ENCODE measurements at regions not wholly inside any gene's neighbourhood (a gene's known extent, or its start where the extent isn't known, plus 50 kb on each side); places are given as distances from the start of the nearest gene placed in this dataset.

GRCh38 chr5:155088811-155089210, 75.3 kb downstream of the KIF4B start:
- no peak for DNase-seq
- H3K27me3 Mint-ChIP-seq (ENCODE audit: unreplicated experiment) = no peaks in the 10 kb centered on the region
- no peak overlapping the region for H3K27ac Mint-ChIP-seq (ENCODE audit: unreplicated experiment)
- H3K4me1 Mint-ChIP-seq (ENCODE audit: low read depth, unreplicated experiment) = no peaks in the 10 kb centered on the region
- H3K4me3 Mint-ChIP-seq (ENCODE audit: unreplicated experiment) = no peak overlapping the region
- no peaks in the 10 kb centered on the region for H3K9me3 Mint-ChIP-seq (ENCODE audit: unreplicated experiment)
- no peaks in the 10 kb centered on the region for H3K36me3 Mint-ChIP-seq (ENCODE audit: unreplicated experiment)
- TF ChIP-seq CTCF (IDR thresholded peaks at IDR 0.05; ENCODE audit: partially characterized antibody, unreplicated experiment) = no peak

- DNase-seq = no peak
- TF ChIP-seq CTCF (IDR thresholded peaks at IDR 0.05; ENCODE audit: partially characterized antibody, unreplicated experiment) = no peak
- H3K4me3 Mint-ChIP-seq (ENCODE audit: unreplicated experiment) = no peak overlapping the region
- no peaks in the 10 kb centered on the region for H3K36me3 Mint-ChIP-seq (ENCODE audit: unreplicated experiment)
- H3K9me3 Mint-ChIP-seq (ENCODE audit: unreplicated experiment) = no peaks in the 10 kb centered on the region
- no peak overlapping the region for H3K27ac Mint-ChIP-seq (ENCODE audit: unreplicated experiment)
- no peaks in the 10 kb centered on the region for H3K27me3 Mint-ChIP-seq (ENCODE audit: unreplicated experiment)
- no peaks in the 10 kb centered on the region for H3K4me1 Mint-ChIP-seq (ENCODE audit: low read depth, unreplicated experiment)
These were observed 76.1 kb downstream of the KIF4B start for GRCh38 chr5:155089643-155090042.

GRCh38 chr5:155091063-155091648, 77.6 kb downstream of the KIF4B start:
- Mint-ChIP-seq H3K27me3 (ENCODE audit: unreplicated experiment) (no peaks in the 10 kb centered on the region), H3K36me3 (ENCODE audit: unreplicated experiment) (no peaks in the 10 kb centered on the region), H3K9me3 (ENCODE audit: unreplicated experiment) (no peaks in the 10 kb centered on the region), H3K4me3 (ENCODE audit: unreplicated experiment) (no peak overlapping the region), H3K27ac (ENCODE audit: unreplicated experiment) (no peak overlapping the region), H3K4me1 (ENCODE audit: low read depth, unreplicated experiment) (no peaks in the 10 kb centered on the region)
- no peak for DNase-seq
- no peak for TF ChIP-seq CTCF (IDR thresholded peaks at IDR 0.05; ENCODE audit: partially characterized antibody, unreplicated experiment)

GRCh38 chr5:155091768-155092717, 78.5 kb downstream of the KIF4B start:
- Mint-ChIP-seq H3K27me3 (ENCODE audit: unreplicated experiment) (no peaks in the 10 kb centered on the region), H3K27ac (ENCODE audit: unreplicated experiment) (no peak overlapping the region), H3K4me3 (ENCODE audit: unreplicated experiment) (no peak overlapping the region), H3K36me3 (ENCODE audit: unreplicated experiment) (no peaks in the 10 kb centered on the region), H3K9me3 (ENCODE audit: unreplicated experiment) (no peaks in the 10 kb centered on the region), H3K4me1 (ENCODE audit: low read depth, unreplicated experiment) (no peaks in the 10 kb centered on the region)
- no peak for DNase-seq
- TF ChIP-seq CTCF (IDR thresholded peaks at IDR 0.05; ENCODE audit: partially characterized antibody, unreplicated experiment) = no peak

- Mint-ChIP-seq H3K27me3 (ENCODE audit: unreplicated experiment) (no peaks in the 10 kb centered on the region), H3K36me3 (ENCODE audit: unreplicated experiment) (no peaks in the 10 kb centered on the region), H3K4me3 (ENCODE audit: unreplicated experiment) (no peak overlapping the region), H3K9me3 (ENCODE audit: unreplicated experiment) (no peaks in the 10 kb centered on the region), H3K27ac (ENCODE audit: unreplicated experiment) (no peak overlapping the region), H3K4me1 (ENCODE audit: low read depth, unreplicated experiment) (no peaks in the 10 kb centered on the region)
- no peak for TF ChIP-seq CTCF (IDR thresholded peaks at IDR 0.05; ENCODE audit: partially characterized antibody, unreplicated experiment)
- DNase-seq = no peak
These were observed 80.9 kb downstream of the KIF4B start for GRCh38 chr5:155094455-155094854.
